Uterus (tissue), 2 donors: ENCODE measurements at regions not wholly inside any gene's neighbourhood (a gene's known extent, or its start where the extent isn't known, plus 50 kb on each side); places are given as distances from the start of the nearest gene placed in this dataset.

Experiments used
- POLR2A ChIP-seq, 2 donors: fragments of 450-650 bp; IDR thresholded peaks; one replicate each; pipeline ENCODE4 v1.6.1; 2016; ENCODE audit warnings: antibody characterized with exemption in 2 of 2, mild to moderate bottlenecking in 1 of 2, moderate library complexity in 1 of 2
- TF ChIP-seq, protein P1 (sequence below), 4 experiments: fragments of 200-600 bp in 2 of 4; fragments of 450-650 bp in 2 of 4; sonication (generic) in 2 of 4; IDR thresholded peaks; one replicate each; pipeline ENCODE4 v1.5.1; 2016 to 2019; ENCODE audit warnings: antibody characterized with exemption in 4 of 4, mild to moderate bottlenecking in 2 of 4, moderate library complexity in 1 of 4

DNA sequence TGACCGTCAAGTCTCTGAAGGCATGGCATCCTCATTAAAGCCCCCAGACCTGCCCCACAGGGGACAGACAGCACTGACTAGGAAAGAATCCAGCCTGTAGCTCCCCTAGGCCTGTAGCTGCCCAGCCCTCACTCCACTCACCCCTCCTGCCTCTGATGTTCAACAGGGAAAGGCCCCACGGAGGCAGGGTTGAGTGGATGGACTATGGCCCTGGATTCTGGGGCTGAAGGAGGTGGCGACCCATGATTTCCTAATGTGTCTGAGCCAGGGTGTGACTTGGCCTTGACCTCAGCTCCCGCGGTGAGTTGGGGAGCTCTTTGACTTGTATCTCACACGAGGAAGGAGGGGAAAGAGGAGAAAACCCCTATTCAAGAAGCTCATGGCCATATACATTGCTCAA is 238.5 kb upstream of the CSF3R start:
- TF ChIP-seq, protein P1, sequence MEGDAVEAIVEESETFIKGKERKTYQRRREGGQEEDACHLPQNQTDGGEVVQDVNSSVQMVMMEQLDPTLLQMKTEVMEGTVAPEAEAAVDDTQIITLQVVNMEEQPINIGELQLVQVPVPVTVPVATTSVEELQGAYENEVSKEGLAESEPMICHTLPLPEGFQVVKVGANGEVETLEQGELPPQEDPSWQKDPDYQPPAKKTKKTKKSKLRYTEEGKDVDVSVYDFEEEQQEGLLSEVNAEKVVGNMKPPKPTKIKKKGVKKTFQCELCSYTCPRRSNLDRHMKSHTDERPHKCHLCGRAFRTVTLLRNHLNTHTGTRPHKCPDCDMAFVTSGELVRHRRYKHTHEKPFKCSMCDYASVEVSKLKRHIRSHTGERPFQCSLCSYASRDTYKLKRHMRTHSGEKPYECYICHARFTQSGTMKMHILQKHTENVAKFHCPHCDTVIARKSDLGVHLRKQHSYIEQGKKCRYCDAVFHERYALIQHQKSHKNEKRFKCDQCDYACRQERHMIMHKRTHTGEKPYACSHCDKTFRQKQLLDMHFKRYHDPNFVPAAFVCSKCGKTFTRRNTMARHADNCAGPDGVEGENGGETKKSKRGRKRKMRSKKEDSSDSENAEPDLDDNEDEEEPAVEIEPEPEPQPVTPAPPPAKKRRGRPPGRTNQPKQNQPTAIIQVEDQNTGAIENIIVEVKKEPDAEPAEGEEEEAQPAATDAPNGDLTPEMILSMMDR (IDR thresholded peaks at IDR 0.05) = no peak
- TF ChIP-seq POLR2A (IDR thresholded peaks at IDR 0.05) = no peak
